GM12878 (cell line): ENCODE measurements at regions not wholly inside any gene's neighbourhood (a gene's known extent, or its start where the extent isn't known, plus 50 kb on each side); places are given as distances from the start of the nearest gene placed in this dataset.

Experiments
- E4F1 ChIP-seq: fragments of 450-650 bp; IDR thresholded peaks from 2 replicates; pipeline ENCODE4 v1.6.1; 2018; ENCODE audit warnings: borderline replicate concordance, mild to moderate bottlenecking; ENCODE audit not compliant: partially characterized antibody
- EED ChIP-seq: sonication (generic); IDR thresholded peaks from 2 replicates; pipeline ENCODE4 v1.6.1; 2016; ENCODE audit warnings: antibody characterized with exemption, low read depth
- FOS ChIP-seq: IDR thresholded peaks from 3 replicates; pipeline ENCODE4 v1.6.1; 2011; ENCODE audit warnings: borderline replicate concordance; ENCODE audit not compliant: insufficient read length; ENCODE audit errors: extremely low read depth
- IKZF1 ChIP-seq: fragments of 450-650 bp; conservative IDR thresholded peaks from 2 replicates; pipeline ENCODE4 v1.6.1; 2017; ENCODE audit warnings: antibody characterized with exemption, mild to moderate bottlenecking
- NFXL1 ChIP-seq: fragments of 450-650 bp; IDR thresholded peaks from 2 replicates; pipeline ENCODE4 v1.6.1; 2017; ENCODE audit warnings: antibody characterized with exemption, mild to moderate bottlenecking, borderline replicate concordance
- RFX5 ChIP-seq: IDR thresholded peaks from 2 replicates; pipeline ENCODE4 v1.6.1; 2011; ENCODE audit warnings: low read depth, low read length, improper control_type of control experiment
- SKIL ChIP-seq: fragments of 450-650 bp; IDR thresholded peaks from 2 replicates; pipeline ENCODE4 v1.6.1; 2017; ENCODE audit warnings: mild to moderate bottlenecking, low read depth, inconsistent platforms; ENCODE audit not compliant: poor library complexity, severe bottlenecking
- SREBF2 ChIP-seq: IDR thresholded peaks from 2 replicates; pipeline ENCODE4 v1.6.1; 2012; ENCODE audit warnings: mild to moderate bottlenecking, low read length
- TAF1 ChIP-seq: IDR thresholded peaks from 2 replicates; pipeline ENCODE4 v1.6.1; 2011; ENCODE audit warnings: mild to moderate bottlenecking, low read depth, low read length, borderline replicate concordance
- TARDBP ChIP-seq: IDR thresholded peaks from 2 replicates; pipeline ENCODE4 v1.6.1; 2016; ENCODE audit warnings: borderline replicate concordance
- TF ChIP-seq, protein P1 (sequence below): fragments of 450-650 bp; conservative IDR thresholded peaks from 2 replicates; pipeline ENCODE4 v1.6.1; 2017; ENCODE audit warnings: mild to moderate bottlenecking, moderate library complexity
- TF ChIP-seq, protein P2 (sequence below): fragments of 450-650 bp; IDR thresholded peaks from 2 replicates; pipeline ENCODE4 v1.6.1; 2016; ENCODE audit warnings: mild to moderate bottlenecking

DNA sequence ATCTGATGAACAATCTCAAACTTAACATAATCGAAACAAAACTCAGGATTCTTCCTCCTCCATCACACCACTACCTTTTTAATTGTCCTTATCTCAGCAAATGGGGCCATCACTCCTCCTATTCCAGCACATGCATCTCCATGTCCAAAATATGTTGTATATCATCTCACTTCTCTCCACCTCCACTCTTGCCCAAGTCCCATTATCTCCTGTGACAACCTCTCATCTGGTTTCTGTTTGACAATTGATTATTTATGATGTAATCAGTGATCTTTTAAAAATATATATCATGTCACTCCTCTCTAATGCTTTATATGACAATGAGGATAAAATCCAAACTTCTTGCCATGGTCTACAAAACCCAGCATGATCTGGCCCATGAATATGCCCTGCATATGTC, 200.8 kb upstream of the HMGA2 start (continued):
- TF ChIP-seq, protein P1, sequence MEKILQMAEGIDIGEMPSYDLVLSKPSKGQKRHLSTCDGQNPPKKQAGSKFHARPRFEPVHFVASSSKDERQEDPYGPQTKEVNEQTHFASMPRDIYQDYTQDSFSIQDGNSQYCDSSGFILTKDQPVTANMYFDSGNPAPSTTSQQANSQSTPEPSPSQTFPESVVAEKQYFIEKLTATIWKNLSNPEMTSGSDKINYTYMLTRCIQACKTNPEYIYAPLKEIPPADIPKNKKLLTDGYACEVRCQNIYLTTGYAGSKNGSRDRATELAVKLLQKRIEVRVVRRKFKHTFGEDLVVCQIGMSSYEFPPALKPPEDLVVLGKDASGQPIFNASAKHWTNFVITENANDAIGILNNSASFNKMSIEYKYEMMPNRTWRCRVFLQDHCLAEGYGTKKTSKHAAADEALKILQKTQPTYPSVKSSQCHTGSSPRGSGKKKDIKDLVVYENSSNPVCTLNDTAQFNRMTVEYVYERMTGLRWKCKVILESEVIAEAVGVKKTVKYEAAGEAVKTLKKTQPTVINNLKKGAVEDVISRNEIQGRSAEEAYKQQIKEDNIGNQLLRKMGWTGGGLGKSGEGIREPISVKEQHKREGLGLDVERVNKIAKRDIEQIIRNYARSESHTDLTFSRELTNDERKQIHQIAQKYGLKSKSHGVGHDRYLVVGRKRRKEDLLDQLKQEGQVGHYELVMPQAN: no peak
- TF ChIP-seq FOS: no peak
- no peak for TF ChIP-seq TARDBP
- TF ChIP-seq IKZF1: no peak
- TF ChIP-seq RFX5: no peak
- TF ChIP-seq, protein P2, sequence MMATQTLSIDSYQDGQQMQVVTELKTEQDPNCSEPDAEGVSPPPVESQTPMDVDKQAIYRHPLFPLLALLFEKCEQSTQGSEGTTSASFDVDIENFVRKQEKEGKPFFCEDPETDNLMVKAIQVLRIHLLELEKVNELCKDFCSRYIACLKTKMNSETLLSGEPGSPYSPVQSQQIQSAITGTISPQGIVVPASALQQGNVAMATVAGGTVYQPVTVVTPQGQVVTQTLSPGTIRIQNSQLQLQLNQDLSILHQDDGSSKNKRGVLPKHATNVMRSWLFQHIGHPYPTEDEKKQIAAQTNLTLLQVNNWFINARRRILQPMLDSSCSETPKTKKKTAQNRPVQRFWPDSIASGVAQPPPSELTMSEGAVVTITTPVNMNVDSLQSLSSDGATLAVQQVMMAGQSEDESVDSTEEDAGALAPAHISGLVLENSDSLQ: no peak
- TF ChIP-seq E4F1: no peak
- TF ChIP-seq SREBF2: no peak
- no peak for TF ChIP-seq EED
- TF ChIP-seq NFXL1: no peak
- no peak for TF ChIP-seq TAF1
- TF ChIP-seq SKIL: no peak
- TF ChIP-seq, all 136 proteins: peak for 0
